GM12878 (cell line): ENCODE measurements at regions not wholly inside any gene's neighbourhood (a gene's known extent, or its start where the extent isn't known, plus 50 kb on each side); places are given as distances from the start of the nearest gene placed in this dataset.

Source experiments
- ATAC-seq: fragments of 200-7000 bp; cut with Tn5 transposase; 3 replicates; pipeline ENCODE4 v1.9.1; 2020; ENCODE audit warnings: mild to moderate bottlenecking, moderate library complexity
- BruUV-seq: library from RNA; stranded (reverse); fragments of 400-500 nt; replicated peaks from 2 replicates; lab custom pipeline; 2021; lab: Mats Ljungman, UMichigan
- CTCF ChIA-PET: fragments of 300-600 bp; sonication (Branson Sonifier 250); formaldehyde crosslinking; extraction: SDS; loops from one replicate; lab custom pipeline; 2021; ENCODE audit warnings: inconsistent platforms; lab: Yijun Ruan, JAX
- POLR2A ChIA-PET: fragments of 350-600 bp; formaldehyde crosslinking; extraction: SDS; loops from one replicate; lab custom pipeline; 2021; ENCODE audit warnings: inconsistent platforms; lab: Charles Lee
- RAD21 ChIA-PET: fragments of 300-600 bp; sonication (Branson Sonifier 250); formaldehyde crosslinking; loops from one replicate; lab custom pipeline; 2023; ENCODE audit warnings: antibody characterized with exemption; ENCODE audit not compliant: unreplicated experiment; lab: Charles Lee
- SMC1A ChIA-PET: fragments of 300-600 bp; sonication (Branson Sonifier 250); formaldehyde crosslinking; loops from one replicate; lab custom pipeline; 2023; ENCODE audit not compliant: unreplicated experiment, uncharacterized antibody; lab: Charles Lee
- DNase-seq: peaks from one replicate; pipeline ENCODE4 v3.0.0-alpha.2; 2011; ENCODE audit warnings: low read depth, low spot score
- FAIRE-seq: peaks from 3 replicates; lab custom pipeline; 2011; peaks lifted over from hg19 to GRCh38; lab: Jason Lieb, UNC
- H2AFZ ChIP-seq: 2 replicates; pipeline ENCODE4 v1.6.0; 2011; ENCODE audit warnings: low read depth, low read length, control low read depth; ENCODE audit not compliant: control insufficient read depth
- H3K27ac ChIP-seq: 2 replicates; pipeline ENCODE4 v1.5.1; 2011; ENCODE audit warnings: control low read depth; ENCODE audit not compliant: control insufficient read depth, insufficient read depth
- H3K27me3 ChIP-seq, 2 experiments: replicated peaks in 1 of 2; 2 replicates each; pipeline versions ENCODE4 v1.6.0 to v1.6.1; 2011; ENCODE audit warnings: low read length in 1 of 2; ENCODE audit not compliant: control insufficient read depth in 2 of 2, insufficient read depth in 2 of 2
- H3K36me3 ChIP-seq, 2 experiments: 2 replicates each; pipeline ENCODE4 v1.5.1; 2011; ENCODE audit warnings: low read length in 1 of 2; ENCODE audit not compliant: control insufficient read depth in 2 of 2, insufficient read depth in 2 of 2
- H3K4me1 ChIP-seq: 2 replicates; pipeline ENCODE4 v1.6.1; 2011; ENCODE audit warnings: mild to moderate bottlenecking, low read length, moderate library complexity, mixed read lengths; ENCODE audit not compliant: control insufficient read depth, insufficient read depth
- H3K4me2 ChIP-seq: 2 replicates; pipeline ENCODE4 v1.6.0; 2011; ENCODE audit warnings: control low read depth; ENCODE audit not compliant: control insufficient read depth, insufficient read depth
- H3K4me3 ChIP-seq: fragments of 200-600 bp; sonication (generic); 2 replicates; pipeline ENCODE4 v1.5.1; 2016
- H3K79me2 ChIP-seq: 2 replicates; pipeline ENCODE4 v1.6.0; 2011; ENCODE audit warnings: low read length; ENCODE audit not compliant: control insufficient read depth, insufficient read depth
- H3K9ac ChIP-seq: 2 replicates; pipeline ENCODE4 v1.8.0; 2011; ENCODE audit warnings: low read length, control low read depth, mixed read lengths; ENCODE audit not compliant: control insufficient read depth, insufficient read depth
- H3K9me3 ChIP-seq: replicated peaks from 3 replicates; pipeline ENCODE4 v1.5.1; 2011; ENCODE audit warnings: mild to moderate bottlenecking, low read length; ENCODE audit not compliant: control insufficient read depth, insufficient read depth
- H4K20me1 ChIP-seq: 2 replicates; pipeline ENCODE4 v1.6.0; 2011; ENCODE audit not compliant: control insufficient read depth, insufficient read depth
- BCL11A ChIP-seq: IDR thresholded peaks from 2 replicates; pipeline ENCODE4 v1.6.1; 2011; ENCODE audit warnings: low read depth, low read length
- CHD2 ChIP-seq: IDR thresholded peaks from 2 replicates; pipeline ENCODE4 v1.6.1; 2011; ENCODE audit warnings: low read depth, low read length, improper control_type of control experiment, borderline replicate concordance
- E2F4 ChIP-seq: IDR thresholded peaks from 2 replicates; pipeline ENCODE4 v1.6.1; 2012; ENCODE audit warnings: low read depth, low read length, improper control_type of control experiment
- EZH2 ChIP-seq: IDR thresholded peaks from 2 replicates; pipeline ENCODE4 v1.6.1; 2012; ENCODE audit warnings: low read depth, mild to moderate bottlenecking, control low read depth, inconsistent platforms, low read length, borderline replicate concordance; ENCODE audit not compliant: control insufficient read depth
- IKZF2 ChIP-seq, 2 experiments: fragments of 450-650 bp; IDR thresholded peaks; 2 replicates each; pipeline ENCODE4 v1.6.1; 2017; ENCODE audit warnings: mild to moderate bottlenecking in 2 of 2, moderate library complexity in 2 of 2
- KLF5 ChIP-seq: fragments of 450-650 bp; IDR thresholded peaks from 2 replicates; pipeline ENCODE4 v1.6.1; 2014; ENCODE audit warnings: mild to moderate bottlenecking; ENCODE audit not compliant: partially characterized antibody
- PRDM15 ChIP-seq: fragments of 450-650 bp; formaldehyde crosslinking; IDR thresholded peaks from 2 replicates; pipeline ENCODE4 v1.4.0; 2020; ENCODE audit warnings: mild to moderate bottlenecking, moderate library complexity
- REST ChIP-seq: IDR thresholded peaks from 2 replicates; pipeline ENCODE4 v1.6.1; 2012; ENCODE audit warnings: mild to moderate bottlenecking, low read depth, low read length
- TARDBP ChIP-seq: IDR thresholded peaks from 2 replicates; pipeline ENCODE4 v1.6.1; 2016; ENCODE audit warnings: borderline replicate concordance
- ZBTB33 ChIP-seq: fragments of 450-650 bp; IDR thresholded peaks from 2 replicates; pipeline ENCODE4 v1.6.1; 2017; ENCODE audit warnings: mild to moderate bottlenecking
- WGBS: methylation state at CpG from one replicate; pipeline ENCODE4 v1.1.6; 2016; ENCODE audit warnings: low lambda C conversion rate; ENCODE audit not compliant: insufficient replicate concordance, insufficient coverage; ENCODE audit errors: missing lambda C conversion rate; 5-methylcytosine and 5-hydroxymethylcytosine counted together
- in situ Hi-C: fragments of 300-500 bp; cut with MboI; formaldehyde crosslinking; loops from 9 replicates; pipeline ENCODE4 v1.14.3; 2018; ENCODE audit warnings: mixed read lengths
- intact Hi-C: fragments of 100-400 bp; cut with micrococcal nuclease; formaldehyde crosslinking; loops from one replicate; pipeline ENCODE4 v1.14.2; 2022; ENCODE audit not compliant: unreplicated experiment

GRCh38 chr14:51592836-51593235 lies 58.9 kb upstream of the FRMD6 start (continued):
- TF ChIP-seq PRDM15 (CRISPR knock-in tag) (no peak), KLF5 (no peak)

GRCh38 chr14:51593397-51593796 lies 58.3 kb upstream of the FRMD6 start:
- no peaks in the 10 kb centered on the region; the same call in 2 of the 3 replicates for H3K9me3 ChIP-seq
- ATAC-seq, result peak; percentile 83
- SMC1A ChIA-PET, result interaction anchor here (0.8 kb wide), 1 partner anchor 10 kb away, joined by 3 read pairs; no protein-coding TSS in a partner anchor
- FAIRE-seq, result no peak
- DNase-seq, result peak; percentile 30
- RAD21 ChIA-PET, result no interaction called here
- CTCF ChIA-PET, result no interaction called here
- 3% methylated on average over 5 of the region's 5 CpGs for WGBS
- H3K27ac ChIP-seq, result no peak overlapping the region
- BruUV-seq, result no TSS peak
- in situ Hi-C loops, result no loop called here
- H2AFZ ChIP-seq, result peak overlapping the region; percentile 1; the same call in 1 of the 2 replicates
- no peaks in the 10 kb centered on the region for H3K36me3 ChIP-seq
- no peaks in the 10 kb centered on the region for H3K27me3 ChIP-seq
- intact Hi-C loops, result no loop called here
- no peaks in the 10 kb centered on the region for H4K20me1 ChIP-seq
- H3K79me2 ChIP-seq, result no peaks in the 10 kb centered on the region
- H3K9ac ChIP-seq, result no peak overlapping the region
- POLR2A ChIA-PET, result no interaction called here
- peaks cover 4% of the 10 kb centered on the region for H3K4me1 ChIP-seq
- no peak overlapping the region for H3K4me3 ChIP-seq
- peak overlapping the region; percentile 47; the same call in 1 of the 2 replicates for H3K4me2 ChIP-seq
- TF ChIP-seq CHD2 (no peak), BCL11A (no peak), E2F4 (no peak), TARDBP (no peak), REST (no peak), EZH2 (no peak), ZBTB33 (no peak), IKZF2 (IDR thresholded peaks at IDR 0.05) (no peak)
